Keratinocyte (primary cell): ENCODE measurements at regions not wholly inside any gene's neighbourhood (a gene's known extent, or its start where the extent isn't known, plus 50 kb on each side); places are given as distances from the start of the nearest gene placed in this dataset.
A peak's percentile ranks its signal among the peaks of the same experiment; 100 is the strongest.

Source experiments
- DNase-seq: peaks from one replicate; pipeline ENCODE4 v3.0.0-alpha.2; 2011; ENCODE audit warnings: low read depth, missing footprints, low spot score
- FAIRE-seq: peaks from 2 replicates; lab custom pipeline; 2011; peaks lifted over from hg19 to GRCh38; lab: Jason Lieb, UNC
- H2AFZ ChIP-seq: 2 replicates; pipeline ENCODE4 v1.6.0; 2012; ENCODE audit warnings: low read length, control low read depth, inconsistent platforms; ENCODE audit not compliant: control insufficient read depth
- H3K27ac ChIP-seq: 2 replicates; pipeline ENCODE4 v1.5.1; 2011; ENCODE audit warnings: low read length; ENCODE audit not compliant: control insufficient read depth, insufficient read depth
- H3K27me3 ChIP-seq: 3 replicates; pipeline ENCODE4 v1.6.0; 2011; ENCODE audit warnings: low read length; ENCODE audit not compliant: control insufficient read depth, insufficient read depth; ENCODE audit errors: extremely low read depth
- H3K36me3 ChIP-seq, 2 experiments: 2 replicates in 1 of 2; 3 replicates in 1 of 2; pipeline ENCODE4 v1.5.1; 2011; ENCODE audit warnings: low read length in 2 of 2, mild to moderate bottlenecking in 1 of 2; ENCODE audit not compliant: control insufficient read depth in 2 of 2, insufficient read depth in 2 of 2; ENCODE audit errors: extremely low read depth in 1 of 2
- H3K4me1 ChIP-seq: 3 replicates; pipeline ENCODE4 v1.5.1; 2011; ENCODE audit warnings: low read length; ENCODE audit not compliant: control insufficient read depth, insufficient read depth; ENCODE audit errors: extremely low read depth
- H3K4me2 ChIP-seq: 3 replicates; pipeline ENCODE4 v1.6.0; 2011; ENCODE audit warnings: low read depth, low read length; ENCODE audit not compliant: control insufficient read depth, insufficient read depth; ENCODE audit errors: extremely low read depth
- H3K4me3 ChIP-seq, 3 experiments: fragments of 200-600 bp in 1 of 3; sonication (generic) in 1 of 3; 2 replicates in 2 of 3; 3 replicates in 1 of 3; pipeline ENCODE4 v1.5.1; 2011 to 2016; ENCODE audit warnings: low read length in 3 of 3, mild to moderate bottlenecking in 3 of 3, control low read depth in 2 of 3, inconsistent platforms in 1 of 3, low read depth in 1 of 3, mixed read lengths in 1 of 3, mixed run types in 1 of 3, moderate library complexity in 1 of 3; ENCODE audit not compliant: control insufficient read depth in 2 of 3, insufficient read depth in 2 of 3; ENCODE audit errors: extremely low read depth in 1 of 3
- H3K79me2 ChIP-seq: 2 replicates; pipeline ENCODE4 v1.6.0; 2012; ENCODE audit warnings: low read length; ENCODE audit not compliant: control insufficient read depth, insufficient read depth
- H3K9ac ChIP-seq: 3 replicates; pipeline ENCODE4 v1.6.0; 2011; ENCODE audit warnings: low read length; ENCODE audit not compliant: control insufficient read depth, insufficient read depth; ENCODE audit errors: extremely low read depth
- H3K9me1 ChIP-seq: 3 replicates; pipeline ENCODE4 v1.6.0; 2011; ENCODE audit warnings: low read length; ENCODE audit not compliant: control insufficient read depth, insufficient read depth; ENCODE audit errors: extremely low read depth
- H3K9me3 ChIP-seq: 2 replicates; pipeline ENCODE4 v1.5.1; 2012; ENCODE audit warnings: low read depth, low read length; ENCODE audit not compliant: control insufficient read depth
- H4K20me1 ChIP-seq: 3 replicates; pipeline ENCODE4 v1.6.0; 2011; ENCODE audit warnings: low read length; ENCODE audit not compliant: control insufficient read depth, insufficient read depth; ENCODE audit errors: extremely low read depth
- CTCF ChIP-seq, 3 experiments: IDR thresholded peaks in 1 of 3; conservative IDR thresholded peaks in 1 of 3; optimal IDR thresholded peaks in 1 of 3; 2 replicates in 2 of 3; 3 replicates in 1 of 3; pipeline versions ENCODE3 to v1.5.1; 2011; ENCODE audit warnings: low read length in 3 of 3, mild to moderate bottlenecking in 3 of 3, moderate library complexity in 2 of 3, control low read depth in 1 of 3, inconsistent platforms in 1 of 3; ENCODE audit not compliant: insufficient read depth in 2 of 3; ENCODE audit errors: extremely low read depth in 1 of 3
- EZH2 ChIP-seq: IDR thresholded peaks from one replicate; pipeline ENCODE4 v1.6.1; 2012; ENCODE audit warnings: inconsistent platforms, mild to moderate bottlenecking, low read length, moderate library complexity
- dilution Hi-C: fragments of 300-500 bp; cut with MboI; formaldehyde crosslinking; loops from one replicate; pipeline ENCODE4 v1.7.0; 2020; ENCODE audit warnings: low sequenced_read_pairs; ENCODE audit not compliant: extremely low pct_ligation_motif_present

- no peaks in the 10 kb centered on the region for H3K4me1 ChIP-seq
- DNase-seq (no peak), FAIRE-seq (no peak)
- H3K4me2 ChIP-seq, result no peak overlapping the region
- no peaks in the 10 kb centered on the region for H3K9me1 ChIP-seq
- no peak overlapping the region for H3K9ac ChIP-seq
- peaks cover 43% of the 10 kb centered on the region for H3K27me3 ChIP-seq
- no peaks in the 10 kb centered on the region for H3K9me3 ChIP-seq
- no peak for TF ChIP-seq EZH2
- TF ChIP-seq CTCF (optimal IDR thresholded peaks at IDR 0.05 in 1 of 3, IDR thresholded peaks at IDR 0.05 in 1 of 3, conservative IDR thresholded peaks at IDR 0.05 in 1 of 3; ENCODE audit: extremely low read depth in 1 of 3, insufficient read depth in 2 of 3, low read length in 3 of 3), result no peak
- dilution Hi-C loops, result no loop called here
- H3K27ac ChIP-seq, result no peak overlapping the region
- H4K20me1 ChIP-seq, result no peaks in the 10 kb centered on the region
- no peaks in the 10 kb centered on the region for H3K79me2 ChIP-seq
- no peaks in the 10 kb centered on the region for H3K36me3 ChIP-seq
- no peak overlapping the region for H3K4me3 ChIP-seq
- H2AFZ ChIP-seq, result no peak overlapping the region
Measured at GRCh38 chr12:114477989-114478395, 72.0 kb upstream of the TBX5 start.

DNA sequence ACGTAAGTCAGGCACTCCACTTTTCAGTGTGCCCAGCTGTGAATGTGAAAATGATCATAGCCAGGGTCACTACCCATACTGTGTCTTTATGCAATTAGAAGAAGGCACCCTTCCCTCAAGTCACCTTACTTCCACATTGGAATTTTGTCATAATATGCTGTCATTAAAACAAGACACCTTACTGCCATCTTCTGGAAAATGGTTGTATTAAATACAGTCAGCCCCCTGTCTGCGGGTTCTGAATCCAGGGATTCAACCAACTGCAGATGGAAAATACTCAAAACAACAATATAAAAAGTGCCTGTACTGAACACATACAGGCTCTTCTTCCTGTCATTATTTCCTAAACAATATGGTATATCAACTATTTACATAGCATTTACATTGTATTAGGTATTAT lies 70.2 kb upstream of the TBX5 start:
- peaks cover 37% of the 10 kb centered on the region for H3K27me3 ChIP-seq
- no peak for FAIRE-seq
- no peak overlapping the region for H3K9ac ChIP-seq
- no peaks in the 10 kb centered on the region for H3K9me1 ChIP-seq
- DNase-seq, result no peak
- no peak overlapping the region for H2AFZ ChIP-seq
- no peaks in the 10 kb centered on the region for H3K4me1 ChIP-seq
- no peaks in the 10 kb centered on the region for H3K9me3 ChIP-seq
- no peak overlapping the region for H3K4me2 ChIP-seq
- H3K4me3 ChIP-seq, result no peak overlapping the region
- no peak for TF ChIP-seq EZH2
- TF ChIP-seq CTCF (optimal IDR thresholded peaks at IDR 0.05 in 1 of 3, IDR thresholded peaks at IDR 0.05 in 1 of 3, conservative IDR thresholded peaks at IDR 0.05 in 1 of 3; ENCODE audit: extremely low read depth in 1 of 3, insufficient read depth in 2 of 3, low read length in 3 of 3), result peak in 2 of 3 experiments; percentile 7 to 34
- no peak overlapping the region for H3K27ac ChIP-seq
- no peaks in the 10 kb centered on the region for H3K79me2 ChIP-seq
- H4K20me1 ChIP-seq, result no peaks in the 10 kb centered on the region
- dilution Hi-C loops, result no loop called here
- H3K36me3 ChIP-seq, result no peaks in the 10 kb centered on the region
